ENCODE measurements at regions not wholly inside any gene's neighbourhood (a gene's known extent, or its start where the extent isn't known, plus 50 kb on each side); places are given as distances from the start of the nearest gene placed in this dataset.
A peak's percentile ranks its signal among the peaks of the same experiment; 100 is the strongest.
"Not testable (repeated sequence)": the region's sequence is repeated elsewhere in the genome, so short reads cannot be mapped to it uniquely, and the experiment has no call there.

GRCh38 chr11:24185535-24185934, 311.3 kb upstream of the LUZP2 start:
- not testable (repeated sequence) for DNase-seq (ENCODE audit: low spot score)

GRCh38 chr11:24196733-24197132, 300.1 kb upstream of the LUZP2 start:
- no peak for DNase-seq (ENCODE audit: low spot score)

GRCh38 chr11:24198481-24198880, 298.4 kb upstream of the LUZP2 start:
- DNase-seq (ENCODE audit: low spot score): no peak

GRCh38 chr11:24199461-24199860, 297.4 kb upstream of the LUZP2 start:
- no peak for DNase-seq (ENCODE audit: low spot score)

GRCh38 chr11:24206030-24206429, 290.8 kb upstream of the LUZP2 start:
- DNase-seq (ENCODE audit: low spot score): no peak

- no peak for DNase-seq (ENCODE audit: low spot score)
Measured at GRCh38 chr11:24206511-24206910, 290.3 kb upstream of the LUZP2 start.

- DNase-seq (ENCODE audit: low spot score): no peak
Measured at GRCh38 chr11:24216488-24216887, 280.4 kb upstream of the LUZP2 start.

GRCh38 chr11:24217319-24217718, 279.5 kb upstream of the LUZP2 start:
- not testable (repeated sequence) for DNase-seq (ENCODE audit: low spot score)

GRCh38 chr11:24225501-24225900, 271.4 kb upstream of the LUZP2 start:
- no peak for DNase-seq (ENCODE audit: low spot score)

- DNase-seq (ENCODE audit: low spot score): no peak
Measured at GRCh38 chr11:24226606-24227005, 270.2 kb upstream of the LUZP2 start.

- no peak for DNase-seq (ENCODE audit: low spot score)
Measured at GRCh38 chr11:24233041-24233440, 263.8 kb upstream of the LUZP2 start.

GRCh38 chr11:24234822-24235508, 261.9 kb upstream of the LUZP2 start:
- no peak for DNase-seq (ENCODE audit: low spot score)

GRCh38 chr11:24238771-24239645, 257.8 kb upstream of the LUZP2 start:
- DNase-seq (ENCODE audit: low spot score): no peak

- no peak for DNase-seq (ENCODE audit: low spot score)
Measured at GRCh38 chr11:24239930-24240329, 256.9 kb upstream of the LUZP2 start.

- DNase-seq (ENCODE audit: low spot score): peak; percentile 35
Measured at GRCh38 chr11:24240496-24241175, 256.2 kb upstream of the LUZP2 start.

GRCh38 chr11:24246715-24247114, 250.1 kb upstream of the LUZP2 start:
- no peak for DNase-seq (ENCODE audit: low spot score)

- DNase-seq (ENCODE audit: low spot score): no peak
Measured at GRCh38 chr11:24247846-24248245, 249.0 kb upstream of the LUZP2 start.

- no peak for DNase-seq (ENCODE audit: low spot score)
Measured at GRCh38 chr11:24249921-24250320, 246.9 kb upstream of the LUZP2 start.

- DNase-seq (ENCODE audit: low spot score): no peak
Measured at GRCh38 chr11:24253237-24253760, 243.6 kb upstream of the LUZP2 start.

- no peak for DNase-seq (ENCODE audit: low spot score)
Measured at GRCh38 chr11:24264868-24265267, 232.0 kb upstream of the LUZP2 start.

- no peak for DNase-seq (ENCODE audit: low spot score)
Measured at GRCh38 chr11:24267014-24267413, 229.8 kb upstream of the LUZP2 start.

GRCh38 chr11:24271798-24272197, 225.1 kb upstream of the LUZP2 start:
- no peak for DNase-seq (ENCODE audit: low spot score)

All from NAMALWA (cell line).